Panc1 (cell line): ENCODE measurements at regions not wholly inside any gene's neighbourhood (a gene's known extent, or its start where the extent isn't known, plus 50 kb on each side); places are given as distances from the start of the nearest gene placed in this dataset.

ENCODE experiments used
- ATAC-seq: fragments of 200-7000 bp; cut with Tn5 transposase; 2 replicates; pipeline ENCODE4 v1.9.1; 2020; ENCODE audit warnings: mild to moderate bottlenecking, moderate library complexity
- BruUV-seq: library from RNA; stranded (reverse); fragments of 400-500 nt; replicated peaks from 2 replicates; lab custom pipeline; 2021; lab: Mats Ljungman, UMichigan
- CTCF ChIA-PET: fragments of 300-600 bp; sonication (Branson Sonifier 250); formaldehyde crosslinking; loops from one replicate; lab custom pipeline; 2022; ENCODE audit warnings: antibody characterized with exemption; lab: Charles Lee
- POLR2A ChIA-PET: fragments of 300-600 bp; sonication (Branson Sonifier 250); formaldehyde crosslinking; loops from one replicate; lab custom pipeline; 2022; ENCODE audit warnings: antibody characterized with exemption; lab: Charles Lee
- DNase-seq: peaks from one replicate; pipeline ENCODE4 v3.0.0-alpha.2; 2010; ENCODE audit warnings: low read depth, low spot score
- H3K27ac ChIP-seq: 2 replicates; pipeline ENCODE4 v1.5.1; 2011; ENCODE audit warnings: mild to moderate bottlenecking, low read length, inconsistent platforms
- H3K27me3 ChIP-seq: fragments of 200-500 bp; sonication (Bioruptor generic); 2 replicates; pipeline ENCODE4 v1.6.0; 2014; ENCODE audit warnings: low read length, inconsistent platforms; ENCODE audit not compliant: control insufficient read depth, insufficient read depth
- H3K36me3 ChIP-seq: fragments of 200-500 bp; sonication (Bioruptor generic); 2 replicates; pipeline ENCODE4 v1.5.1; 2014; ENCODE audit warnings: inconsistent platforms, mild to moderate bottlenecking, low read length, moderate library complexity; ENCODE audit not compliant: control insufficient read depth, insufficient read depth
- H3K4me1 ChIP-seq: 2 replicates; pipeline ENCODE4 v1.5.1; 2011; ENCODE audit warnings: inconsistent platforms, mild to moderate bottlenecking, low read length, moderate library complexity; ENCODE audit not compliant: control insufficient read depth, insufficient read depth
- H3K4me3 ChIP-seq, 2 experiments: 2 replicates each; pipeline ENCODE4 v1.5.1; 2011 to 2012; ENCODE audit warnings: low read depth in 2 of 2, low read length in 2 of 2, mild to moderate bottlenecking in 2 of 2, inconsistent platforms in 1 of 2, moderate library complexity in 1 of 2
- H3K9me3 ChIP-seq: fragments of 200-500 bp; sonication (Bioruptor generic); 2 replicates; pipeline ENCODE4 v1.5.1; 2014; ENCODE audit warnings: low read depth, mild to moderate bottlenecking, inconsistent platforms, low read length, moderate library complexity; ENCODE audit not compliant: control insufficient read depth, insufficient read depth
- POLR2AphosphoS5 ChIP-seq: IDR thresholded peaks from 2 replicates; pipeline ENCODE4 v1.6.1; 2012; ENCODE audit warnings: mild to moderate bottlenecking, low read depth, low read length, moderate library complexity
- SIN3A ChIP-seq: IDR thresholded peaks from 2 replicates; pipeline ENCODE4 v1.6.1; 2012; ENCODE audit warnings: low read depth, mild to moderate bottlenecking, low read length, moderate library complexity, borderline replicate concordance; ENCODE audit not compliant: insufficient read depth
- TCF7L2 ChIP-seq: IDR thresholded peaks from 2 replicates; pipeline ENCODE4 v1.6.1; 2011; ENCODE audit warnings: mild to moderate bottlenecking, low read depth, low read length, inconsistent platforms
- in situ Hi-C: cut with HindIII; loops from 2 replicates; pipeline ENCODE4 v1.10.0; 2016; ENCODE audit warnings: low sequenced_read_pairs, low pct_unique_long_range_greater_than_20kb
- intact Hi-C: fragments of 100-400 bp; cut with micrococcal nuclease; formaldehyde crosslinking; loops from one replicate; pipeline ENCODE4 v1.10.0; 2022; ENCODE audit not compliant: unreplicated experiment
- TF ChIP-seq, protein P1 (sequence below), 2 experiments: IDR thresholded peaks; 2 replicates each; pipeline ENCODE4 v1.6.1; 2011 to 2012; ENCODE audit warnings: low read depth in 2 of 2, control low read depth in 1 of 2, low read length in 1 of 2, mild to moderate bottlenecking in 1 of 2, moderate library complexity in 1 of 2; ENCODE audit not compliant: insufficient read depth in 1 of 2
- TF ChIP-seq, protein P2 (sequence below): fragments of 450-650 bp; IDR thresholded peaks from 2 replicates; pipeline ENCODE4 v1.5.1; 2017; ENCODE audit warnings: mild to moderate bottlenecking

DNA sequence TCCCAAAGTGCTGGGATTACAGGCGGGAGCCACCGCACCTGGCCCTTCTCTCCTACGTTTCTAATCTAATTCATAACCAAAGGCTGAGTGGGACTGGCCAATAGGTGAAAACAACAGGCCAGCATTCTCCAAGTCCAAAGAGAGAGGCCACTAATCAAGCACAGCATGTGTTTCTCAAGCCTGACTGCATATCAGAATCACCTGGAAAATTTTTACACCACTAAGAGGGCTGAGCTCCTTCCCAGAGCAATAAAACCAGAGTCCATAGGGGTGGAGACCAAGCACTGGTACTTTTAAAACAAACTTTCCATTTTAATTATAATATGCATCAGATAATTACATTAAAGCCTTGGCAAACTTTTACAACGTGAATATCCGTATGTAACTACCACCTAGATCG lies 254.4 kb downstream of the OPA1 start:
- intact Hi-C loops: no loop called here
- BruUV-seq: no TSS peak
- Histone ChIP-seq H3K9me3 (no peaks in the 10 kb centered on the region), H3K27me3 (no peaks in the 10 kb centered on the region), H3K4me3 (no peak overlapping the region), H3K27ac (no peak overlapping the region), H3K4me1 (peaks cover 12% of the 10 kb centered on the region), H3K36me3 (no peaks in the 10 kb centered on the region)
- ChIA-PET POLR2A (no interaction called here), CTCF (interaction anchor here (0.6 to 0.7 kb wide), 2 partner anchors 25 to 125 kb away, joined by 4 to 8 read pairs; no protein-coding TSS in a partner anchor)
- TF ChIP-seq POLR2AphosphoS5 (no peak), TCF7L2 (no peak), SIN3A (no peak)
- TF ChIP-seq, protein P1, sequence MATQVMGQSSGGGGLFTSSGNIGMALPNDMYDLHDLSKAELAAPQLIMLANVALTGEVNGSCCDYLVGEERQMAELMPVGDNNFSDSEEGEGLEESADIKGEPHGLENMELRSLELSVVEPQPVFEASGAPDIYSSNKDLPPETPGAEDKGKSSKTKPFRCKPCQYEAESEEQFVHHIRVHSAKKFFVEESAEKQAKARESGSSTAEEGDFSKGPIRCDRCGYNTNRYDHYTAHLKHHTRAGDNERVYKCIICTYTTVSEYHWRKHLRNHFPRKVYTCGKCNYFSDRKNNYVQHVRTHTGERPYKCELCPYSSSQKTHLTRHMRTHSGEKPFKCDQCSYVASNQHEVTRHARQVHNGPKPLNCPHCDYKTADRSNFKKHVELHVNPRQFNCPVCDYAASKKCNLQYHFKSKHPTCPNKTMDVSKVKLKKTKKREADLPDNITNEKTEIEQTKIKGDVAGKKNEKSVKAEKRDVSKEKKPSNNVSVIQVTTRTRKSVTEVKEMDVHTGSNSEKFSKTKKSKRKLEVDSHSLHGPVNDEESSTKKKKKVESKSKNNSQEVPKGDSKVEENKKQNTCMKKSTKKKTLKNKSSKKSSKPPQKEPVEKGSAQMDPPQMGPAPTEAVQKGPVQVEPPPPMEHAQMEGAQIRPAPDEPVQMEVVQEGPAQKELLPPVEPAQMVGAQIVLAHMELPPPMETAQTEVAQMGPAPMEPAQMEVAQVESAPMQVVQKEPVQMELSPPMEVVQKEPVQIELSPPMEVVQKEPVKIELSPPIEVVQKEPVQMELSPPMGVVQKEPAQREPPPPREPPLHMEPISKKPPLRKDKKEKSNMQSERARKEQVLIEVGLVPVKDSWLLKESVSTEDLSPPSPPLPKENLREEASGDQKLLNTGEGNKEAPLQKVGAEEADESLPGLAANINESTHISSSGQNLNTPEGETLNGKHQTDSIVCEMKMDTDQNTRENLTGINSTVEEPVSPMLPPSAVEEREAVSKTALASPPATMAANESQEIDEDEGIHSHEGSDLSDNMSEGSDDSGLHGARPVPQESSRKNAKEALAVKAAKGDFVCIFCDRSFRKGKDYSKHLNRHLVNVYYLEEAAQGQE (IDR thresholded peaks at IDR 0.05; ENCODE audit: insufficient read depth in 1 of 2, low read depth in 2 of 2, low read length in 1 of 2): no peak
- TF ChIP-seq, protein P2, sequence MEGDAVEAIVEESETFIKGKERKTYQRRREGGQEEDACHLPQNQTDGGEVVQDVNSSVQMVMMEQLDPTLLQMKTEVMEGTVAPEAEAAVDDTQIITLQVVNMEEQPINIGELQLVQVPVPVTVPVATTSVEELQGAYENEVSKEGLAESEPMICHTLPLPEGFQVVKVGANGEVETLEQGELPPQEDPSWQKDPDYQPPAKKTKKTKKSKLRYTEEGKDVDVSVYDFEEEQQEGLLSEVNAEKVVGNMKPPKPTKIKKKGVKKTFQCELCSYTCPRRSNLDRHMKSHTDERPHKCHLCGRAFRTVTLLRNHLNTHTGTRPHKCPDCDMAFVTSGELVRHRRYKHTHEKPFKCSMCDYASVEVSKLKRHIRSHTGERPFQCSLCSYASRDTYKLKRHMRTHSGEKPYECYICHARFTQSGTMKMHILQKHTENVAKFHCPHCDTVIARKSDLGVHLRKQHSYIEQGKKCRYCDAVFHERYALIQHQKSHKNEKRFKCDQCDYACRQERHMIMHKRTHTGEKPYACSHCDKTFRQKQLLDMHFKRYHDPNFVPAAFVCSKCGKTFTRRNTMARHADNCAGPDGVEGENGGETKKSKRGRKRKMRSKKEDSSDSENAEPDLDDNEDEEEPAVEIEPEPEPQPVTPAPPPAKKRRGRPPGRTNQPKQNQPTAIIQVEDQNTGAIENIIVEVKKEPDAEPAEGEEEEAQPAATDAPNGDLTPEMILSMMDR: no peak
- ATAC-seq: no peak
- DNase-seq: no peak
- in situ Hi-C loops: no loop called here

DNA sequence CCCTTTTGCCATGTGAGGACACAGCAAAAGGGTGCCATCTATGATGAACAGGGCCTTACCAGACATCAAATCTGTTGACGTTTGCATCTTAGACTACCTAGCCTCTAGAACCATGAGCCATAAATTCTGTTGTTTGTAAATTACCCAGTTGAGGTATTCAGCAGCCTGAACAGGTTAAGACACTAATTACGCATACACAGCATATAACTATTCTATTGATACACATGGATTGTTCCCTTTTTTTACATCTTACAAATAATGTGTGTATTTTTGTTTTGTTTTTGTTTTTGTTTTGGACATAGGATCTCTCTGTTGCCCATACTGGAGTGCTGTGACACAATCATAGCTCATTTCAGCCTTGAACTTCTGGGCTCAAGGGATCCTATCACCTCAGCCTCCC lies 255.5 kb downstream of the OPA1 start:
- Histone ChIP-seq H3K36me3 (no peaks in the 10 kb centered on the region), H3K27me3 (no peaks in the 10 kb centered on the region), H3K4me1 (peaks cover 22% of the 10 kb centered on the region), H3K27ac (no peak overlapping the region), H3K9me3 (no peaks in the 10 kb centered on the region), H3K4me3 (no peak overlapping the region)
- TF ChIP-seq, protein P1 (IDR thresholded peaks at IDR 0.05; ENCODE audit: insufficient read depth in 1 of 2, low read depth in 2 of 2, low read length in 1 of 2): no peak
- TF ChIP-seq SIN3A (no peak), POLR2AphosphoS5 (no peak)
- ATAC-seq (no peak), DNase-seq (no peak)
- intact Hi-C loops: no loop called here
- POLR2A ChIA-PET: no interaction called here
- no TSS peak for BruUV-seq
- CTCF ChIA-PET: no interaction called here
- in situ Hi-C loops: no loop called here
